Peyer's patch (tissue), 4 donors: ENCODE measurements at regions not wholly inside any gene's neighbourhood (a gene's known extent, or its start where the extent isn't known, plus 50 kb on each side); places are given as distances from the start of the nearest gene placed in this dataset.

Source experiments
- POLR2A ChIP-seq, 2 donors: fragments of 450-650 bp; IDR thresholded peaks; one replicate each; pipeline ENCODE4 v1.5.1; 2017; ENCODE audit warnings: antibody characterized with exemption in 2 of 2, mild to moderate bottlenecking in 2 of 2, moderate library complexity in 2 of 2
- TF ChIP-seq, protein P1 (sequence below), 6 experiments: fragments of 450-650 bp in 4 of 6; fragments of 200-600 bp in 2 of 6; sonication (generic) in 1 of 6; IDR thresholded peaks; one replicate each; pipeline ENCODE4 v1.5.1; 2017 to 2019; ENCODE audit warnings: antibody characterized with exemption in 6 of 6, mild to moderate bottlenecking in 3 of 6, moderate library complexity in 1 of 6

DNA sequence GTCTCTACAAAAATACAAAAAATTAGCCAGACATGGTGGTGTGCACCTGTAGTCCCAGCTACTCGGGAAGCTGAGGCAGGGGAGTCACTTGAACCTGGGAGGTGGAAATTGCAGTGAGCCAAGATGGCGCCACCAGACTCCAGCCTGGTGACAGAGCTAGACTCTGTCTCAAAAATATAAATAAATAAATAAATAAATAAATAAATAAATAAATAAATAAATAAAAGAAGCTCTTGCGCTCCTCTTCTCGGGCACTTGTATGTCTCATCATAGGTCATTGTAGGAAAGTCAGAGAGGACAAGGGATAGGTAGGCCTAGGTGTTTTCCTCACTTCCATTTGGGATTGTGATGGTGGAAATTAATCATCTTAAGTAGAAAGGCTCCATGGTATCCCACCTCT, 252.8 kb downstream of the PIK3R1 start:
- TF ChIP-seq, protein P1, sequence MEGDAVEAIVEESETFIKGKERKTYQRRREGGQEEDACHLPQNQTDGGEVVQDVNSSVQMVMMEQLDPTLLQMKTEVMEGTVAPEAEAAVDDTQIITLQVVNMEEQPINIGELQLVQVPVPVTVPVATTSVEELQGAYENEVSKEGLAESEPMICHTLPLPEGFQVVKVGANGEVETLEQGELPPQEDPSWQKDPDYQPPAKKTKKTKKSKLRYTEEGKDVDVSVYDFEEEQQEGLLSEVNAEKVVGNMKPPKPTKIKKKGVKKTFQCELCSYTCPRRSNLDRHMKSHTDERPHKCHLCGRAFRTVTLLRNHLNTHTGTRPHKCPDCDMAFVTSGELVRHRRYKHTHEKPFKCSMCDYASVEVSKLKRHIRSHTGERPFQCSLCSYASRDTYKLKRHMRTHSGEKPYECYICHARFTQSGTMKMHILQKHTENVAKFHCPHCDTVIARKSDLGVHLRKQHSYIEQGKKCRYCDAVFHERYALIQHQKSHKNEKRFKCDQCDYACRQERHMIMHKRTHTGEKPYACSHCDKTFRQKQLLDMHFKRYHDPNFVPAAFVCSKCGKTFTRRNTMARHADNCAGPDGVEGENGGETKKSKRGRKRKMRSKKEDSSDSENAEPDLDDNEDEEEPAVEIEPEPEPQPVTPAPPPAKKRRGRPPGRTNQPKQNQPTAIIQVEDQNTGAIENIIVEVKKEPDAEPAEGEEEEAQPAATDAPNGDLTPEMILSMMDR (IDR thresholded peaks at IDR 0.05), result no peak
- TF ChIP-seq POLR2A (IDR thresholded peaks at IDR 0.05), result no peak
